GM20431 (cell line): ENCODE measurements at regions not wholly inside any gene's neighbourhood (a gene's known extent, or its start where the extent isn't known, plus 50 kb on each side); places are given as distances from the start of the nearest gene placed in this dataset.

ENCODE experiments used
- in situ Hi-C: fragments of 300-500 bp; cut with MseI, MboI; formaldehyde crosslinking; loops from one replicate; pipeline ENCODE4 v1.15.0; 2020; ENCODE audit warnings: low sequenced_read_pairs; ENCODE audit not compliant: unreplicated experiment

GRCh38 chr16:73792199-73793020 is 504.2 kb upstream of the PSMD7 start:
- in situ Hi-C loops: no loop called here

DNA sequence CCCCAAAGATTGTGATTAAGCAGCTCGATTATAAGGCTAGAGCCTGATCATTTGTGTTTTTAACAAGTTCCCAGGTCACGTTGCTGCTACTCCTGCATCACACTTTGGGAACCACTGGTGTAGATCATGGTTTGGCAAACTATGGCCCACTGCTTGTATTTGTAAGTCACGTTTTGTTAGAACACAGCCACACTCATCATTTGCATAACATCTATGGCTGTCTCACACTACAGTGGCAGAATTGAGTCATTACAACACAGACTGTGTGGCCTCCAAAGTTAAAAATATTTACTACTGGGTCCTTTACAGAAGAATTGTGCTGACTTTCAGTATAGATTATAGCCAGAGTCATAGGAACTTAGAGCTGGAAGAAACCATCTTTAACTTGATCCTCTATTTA is 515.3 kb upstream of the PSMD7 start:
- in situ Hi-C loops: no loop called here

GRCh38 chr16:73778887-73779286 is 517.7 kb upstream of the PSMD7 start:
- in situ Hi-C loops: no loop called here

- in situ Hi-C loops: no loop called here
Measured at GRCh38 chr16:73775841-73776388, 520.7 kb upstream of the PSMD7 start.

- in situ Hi-C loops: no loop called here
Measured at GRCh38 chr16:73771196-73772064, 525.2 kb upstream of the PSMD7 start.

DNA sequence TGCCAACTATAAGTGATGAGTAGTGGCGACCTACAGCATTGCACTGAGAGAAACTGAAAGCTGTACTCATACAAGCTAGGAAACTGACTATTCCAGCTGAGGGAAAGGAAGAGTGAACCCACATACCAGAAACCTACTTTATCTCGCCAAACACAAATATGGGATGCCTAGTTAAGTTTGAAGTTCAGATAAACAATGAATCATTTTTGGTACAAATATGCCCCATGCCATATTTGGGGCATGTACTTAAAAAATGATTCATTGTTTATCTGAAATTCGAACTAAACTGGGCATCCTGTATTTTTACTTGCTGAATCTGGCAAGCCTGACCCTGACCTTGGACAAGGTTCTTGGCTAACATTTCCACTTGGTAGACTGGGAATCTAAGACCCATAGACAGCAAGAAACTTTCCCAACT is 527.8 kb upstream of the PSMD7 start:
- in situ Hi-C loops: no loop called here

DNA sequence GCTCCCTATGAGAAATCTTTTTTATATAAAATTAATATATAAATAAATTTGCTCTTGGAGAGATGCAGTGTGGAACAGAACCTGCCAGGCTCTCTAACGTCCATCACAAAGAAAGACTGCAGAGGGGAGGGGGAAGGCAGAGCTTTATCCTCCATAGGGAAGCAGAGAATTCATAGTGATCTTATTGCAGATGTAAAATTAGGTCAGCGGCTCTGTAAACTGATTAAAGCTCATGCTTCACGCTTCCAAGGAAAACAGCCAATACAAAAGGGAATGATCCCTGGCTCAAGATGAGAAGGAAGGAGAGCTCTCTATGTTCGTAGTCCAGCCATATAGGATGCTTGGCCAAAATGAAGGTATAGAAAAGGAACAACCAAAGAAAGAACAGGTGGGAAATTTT is 532.3 kb upstream of the PSMD7 start:
- in situ Hi-C loops: no loop called here

DNA sequence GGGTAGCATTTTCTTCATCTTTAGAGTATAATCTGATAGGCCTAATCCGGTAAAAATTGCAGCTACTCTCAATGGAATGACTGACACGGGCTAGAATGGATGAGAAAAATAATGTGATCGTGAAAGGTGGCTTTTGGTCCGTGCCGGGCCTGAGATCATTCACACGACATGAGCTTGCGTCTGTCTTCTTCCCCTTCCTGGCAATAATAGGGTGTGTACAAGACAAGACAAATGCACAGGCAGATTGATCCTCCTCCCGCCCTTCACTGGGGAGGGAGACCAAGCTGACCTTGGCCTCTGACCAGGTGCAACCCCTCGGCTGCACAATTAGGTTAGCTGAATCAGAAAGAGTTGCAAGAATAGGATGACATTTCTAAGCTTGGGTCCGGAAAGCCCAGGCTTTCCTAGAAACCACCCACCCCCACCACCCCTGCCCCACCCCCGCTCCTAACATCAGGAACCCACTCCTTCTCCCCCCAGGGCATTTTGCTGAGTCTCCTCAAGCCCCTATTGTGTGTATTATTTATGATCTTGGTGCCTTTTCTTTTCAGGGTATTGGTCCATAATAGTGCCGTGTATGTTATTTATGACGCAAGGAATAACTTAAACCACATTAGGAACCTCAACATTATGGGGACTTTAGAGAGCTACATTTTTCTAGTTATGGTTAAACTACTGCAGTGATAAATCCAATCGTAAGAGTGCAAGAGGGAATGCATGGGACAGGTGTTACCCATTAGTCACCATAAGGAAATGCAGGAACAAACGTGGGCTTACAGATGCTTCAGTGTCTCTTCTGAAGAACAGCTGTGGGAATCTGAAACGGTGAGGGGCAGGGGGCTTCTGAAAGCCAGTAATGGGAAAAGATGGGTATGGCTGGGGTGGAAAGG is 540.1 kb upstream of the PSMD7 start:
- in situ Hi-C loops: no loop called here

GRCh38 chr16:73753931-73754330 is 542.7 kb upstream of the PSMD7 start:
- in situ Hi-C loops: no loop called here

DNA sequence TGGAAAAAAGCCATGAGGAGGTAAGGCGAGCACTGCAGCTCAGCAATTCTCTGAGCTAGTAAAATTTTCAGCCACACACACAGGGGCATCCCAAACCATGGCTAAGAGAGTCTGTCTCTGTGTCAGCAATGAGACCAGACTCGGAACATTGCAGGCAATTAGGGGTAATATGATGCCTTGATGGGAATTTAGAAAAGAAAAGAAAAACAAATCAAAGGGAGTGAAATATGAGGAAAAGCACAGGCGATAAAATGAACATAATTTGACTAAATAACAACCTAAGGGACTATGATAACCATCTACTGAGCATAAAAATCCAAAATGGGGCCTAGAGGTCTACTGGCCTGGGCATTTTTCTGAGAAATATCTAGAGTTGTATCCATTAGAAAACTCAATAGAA is 546.0 kb upstream of the PSMD7 start:
- in situ Hi-C loops: no loop called here

- in situ Hi-C loops: no loop called here
Measured at GRCh38 chr16:73747328-73747727, 549.3 kb upstream of the PSMD7 start.

DNA sequence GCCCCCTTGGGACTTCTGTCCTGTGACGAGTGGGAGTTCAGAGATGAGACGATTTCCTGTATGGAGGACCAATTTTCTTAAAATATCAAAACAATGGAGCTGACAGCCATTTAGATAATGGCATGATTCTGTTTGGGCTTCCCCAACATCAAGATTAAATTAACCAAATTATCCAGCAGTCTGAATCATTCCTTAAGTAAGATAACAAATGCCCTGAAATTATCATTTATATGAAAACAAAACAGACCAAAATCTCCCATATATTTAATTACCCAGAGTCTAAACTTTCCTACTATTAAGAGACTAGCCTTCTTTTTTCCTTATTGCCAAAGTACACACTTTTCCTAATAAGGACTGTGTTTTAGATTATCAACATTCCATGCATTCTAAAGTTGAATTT is 550.1 kb upstream of the PSMD7 start:
- in situ Hi-C loops: no loop called here

DNA sequence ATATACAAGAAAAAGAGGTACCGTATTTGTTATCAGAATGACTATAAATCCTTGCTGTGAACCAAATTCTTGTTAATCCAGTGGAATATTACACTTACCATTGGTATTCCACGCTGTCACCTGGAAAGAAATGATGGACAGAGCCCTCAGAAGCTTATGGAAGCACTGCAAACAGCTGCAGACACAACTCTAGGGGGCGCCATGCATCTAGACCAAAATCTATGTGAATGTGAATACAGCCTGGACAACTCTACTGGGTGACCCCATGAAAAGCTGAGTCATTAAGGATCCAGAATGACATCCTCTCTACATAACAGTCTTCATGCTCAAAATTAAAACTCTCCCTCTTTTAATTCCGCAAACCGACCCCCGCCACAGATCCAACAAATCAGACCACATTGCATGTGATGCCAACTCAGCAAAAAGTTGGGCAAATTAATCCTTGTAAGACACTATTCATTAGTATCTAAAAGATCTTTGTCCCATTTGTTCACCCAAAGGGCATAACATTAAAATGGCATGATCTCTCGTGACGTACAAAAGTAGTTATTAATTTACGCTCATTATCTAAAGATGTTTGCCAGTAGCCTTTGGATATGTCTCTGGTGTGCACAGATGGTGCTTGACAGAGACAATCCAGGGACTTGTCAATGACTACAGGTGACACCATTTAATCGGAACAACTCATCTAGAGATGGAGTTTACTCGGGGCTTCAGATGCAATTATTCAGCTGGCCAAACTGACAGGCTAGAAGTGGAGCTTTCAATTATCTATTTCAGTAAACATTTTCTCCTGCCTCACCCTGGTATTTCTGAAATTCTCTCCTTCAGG is 552.7 kb upstream of the PSMD7 start:
- in situ Hi-C loops: no loop called here

DNA sequence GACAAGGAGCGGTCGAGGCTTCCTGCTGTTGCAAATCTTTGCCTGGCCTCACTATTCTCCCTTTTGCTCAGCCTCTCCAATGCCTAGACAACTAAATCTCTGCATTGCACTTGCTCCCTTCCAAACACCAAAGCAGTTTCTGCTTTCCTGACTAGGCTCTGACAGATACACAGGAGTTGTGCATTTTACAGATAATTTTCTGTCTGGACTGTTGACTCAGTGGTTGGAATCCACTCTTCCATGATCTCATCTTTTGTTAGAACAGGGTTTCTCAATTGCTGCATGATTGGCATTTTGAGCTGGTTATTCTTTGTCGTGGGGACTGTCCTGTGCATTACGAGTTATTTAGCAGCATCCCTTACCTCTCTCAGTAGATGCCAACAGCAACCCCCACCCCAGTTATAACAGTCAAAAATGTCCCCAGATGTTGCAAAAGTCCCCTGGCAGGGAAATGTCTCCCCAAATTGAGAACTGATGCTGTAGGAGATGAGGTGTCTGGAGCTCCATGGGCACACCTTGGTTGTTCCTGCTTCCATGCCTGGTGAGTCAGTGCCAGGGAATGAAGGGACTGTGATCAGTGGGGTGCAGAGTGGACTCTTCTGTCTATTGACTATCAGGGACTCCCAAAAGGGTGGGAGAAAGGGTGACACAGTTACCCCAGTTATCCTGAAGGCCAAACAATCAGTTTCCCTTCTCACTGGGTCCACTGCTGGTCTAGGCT is 557.4 kb upstream of the PSMD7 start:
- in situ Hi-C loops: no loop called here

DNA sequence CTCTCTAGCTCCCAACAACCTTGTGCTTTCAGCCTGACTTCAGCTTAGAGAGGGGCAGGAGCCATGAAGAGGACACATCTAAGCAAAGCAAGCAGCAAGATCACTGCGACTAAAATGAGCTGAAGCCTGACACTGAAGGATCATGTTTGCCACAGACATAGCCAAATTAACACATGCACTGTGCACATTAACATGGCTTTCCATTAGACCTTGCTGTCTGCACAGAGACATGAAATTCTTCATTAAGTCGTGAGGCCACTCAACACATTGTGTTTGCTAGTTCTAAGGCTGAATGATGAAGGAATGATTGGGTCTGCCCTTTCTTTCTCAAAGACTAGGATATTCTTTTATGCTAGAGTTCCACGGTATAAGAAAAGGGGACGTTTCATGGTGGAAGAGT is 558.3 kb upstream of the PSMD7 start:
- in situ Hi-C loops: no loop called here

- in situ Hi-C loops: no loop called here
Measured at GRCh38 chr16:73737637-73738036, 559.0 kb upstream of the PSMD7 start.

DNA sequence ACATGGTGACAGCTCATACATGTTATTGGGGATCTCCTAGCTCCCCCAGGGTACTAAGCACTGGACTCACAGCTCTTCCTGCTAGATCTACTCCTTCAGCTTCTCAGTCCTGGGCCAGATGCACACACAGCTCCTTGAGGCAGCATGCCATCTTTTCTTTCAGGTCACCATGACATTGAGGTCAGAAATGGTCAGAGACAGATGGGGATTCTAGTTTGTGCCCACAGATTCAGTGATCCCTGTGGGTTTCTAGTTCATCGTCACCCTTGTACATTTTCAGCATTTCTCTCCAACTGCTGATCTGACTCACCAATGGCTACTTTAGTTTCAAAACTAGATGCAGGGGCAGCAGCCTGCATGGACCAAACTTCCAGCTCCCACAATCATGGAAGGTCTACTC is 560.7 kb upstream of the PSMD7 start:
- in situ Hi-C loops: no loop called here

DNA sequence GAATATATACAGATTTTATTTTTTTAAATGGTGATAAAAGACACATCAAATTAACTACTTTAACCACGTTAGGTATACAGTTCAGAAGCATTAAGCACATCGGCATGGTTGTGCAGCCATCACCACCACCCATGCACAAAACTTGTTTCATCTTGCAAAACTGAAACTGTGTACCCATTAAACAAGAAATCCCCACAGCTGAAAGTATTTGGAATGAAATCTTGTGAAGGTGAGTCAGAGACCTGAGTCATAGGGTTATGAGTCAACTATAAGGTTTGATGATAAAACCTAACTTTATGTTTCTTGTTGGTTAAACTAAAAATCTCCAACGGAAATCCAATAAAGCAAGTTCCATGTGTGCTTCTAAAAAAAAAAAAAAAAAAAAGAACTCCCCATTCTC is 561.6 kb upstream of the PSMD7 start:
- in situ Hi-C loops: no loop called here

DNA sequence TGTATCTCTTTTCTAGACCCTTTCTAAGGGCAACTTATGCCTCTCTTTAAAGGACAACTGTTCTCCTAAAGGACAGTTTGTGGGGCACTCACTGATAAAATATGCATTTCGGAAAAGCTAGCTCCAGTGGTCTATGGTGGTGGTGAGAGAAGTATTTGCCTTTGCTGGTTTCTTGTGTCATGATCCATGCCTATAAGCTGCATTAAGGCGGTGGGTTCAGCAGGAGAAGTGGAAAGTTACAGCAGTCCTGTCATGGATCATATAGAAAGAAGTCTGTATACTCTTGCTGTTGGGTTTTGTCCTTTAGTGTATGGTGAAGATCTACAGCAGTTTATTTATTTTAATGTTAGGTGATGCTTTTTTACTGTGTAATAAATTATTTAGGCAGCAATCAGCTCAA is 563.9 kb upstream of the PSMD7 start:
- in situ Hi-C loops: no loop called here
